ENCODE measurements at regions not wholly inside any gene's neighbourhood (a gene's known extent, or its start where the extent isn't known, plus 50 kb on each side); places are given as distances from the start of the nearest gene placed in this dataset.

GRCh38 chr7:35384761-35385700 lies 131.1 kb upstream of the TBX20 start:
- no peak for DNase-seq

GRCh38 chr7:35380739-35381224 lies 126.9 kb upstream of the TBX20 start:
- no peak for DNase-seq

- DNase-seq = no peak
Observed at GRCh38 chr7:35379481-35379880, 125.6 kb upstream of the TBX20 start.

- DNase-seq = no peak
Observed at GRCh38 chr7:35375516-35375915, 121.6 kb upstream of the TBX20 start.

- DNase-seq = no peak
Observed at GRCh38 chr7:35374858-35375257, 121.0 kb upstream of the TBX20 start.

GRCh38 chr7:35371221-35371620 lies 117.3 kb upstream of the TBX20 start:
- no peak for DNase-seq

GRCh38 chr7:35370687-35371086 lies 116.8 kb upstream of the TBX20 start:
- DNase-seq = no peak

GRCh38 chr7:35366167-35367155 lies 112.6 kb upstream of the TBX20 start:
- DNase-seq = no peak

- no peak for DNase-seq
Observed at GRCh38 chr7:35365523-35365922, 111.6 kb upstream of the TBX20 start.

- DNase-seq = no peak
Observed at GRCh38 chr7:35362341-35362740, 108.4 kb upstream of the TBX20 start.

- no peak for DNase-seq
Observed at GRCh38 chr7:35359423-35359822, 105.5 kb upstream of the TBX20 start.

GRCh38 chr7:35356495-35356894 lies 102.6 kb upstream of the TBX20 start:
- DNase-seq = no peak

- DNase-seq = no peak
Observed at GRCh38 chr7:35355911-35356310, 102.0 kb upstream of the TBX20 start.

- no peak for DNase-seq
Observed at GRCh38 chr7:35355199-35355598, 101.3 kb upstream of the TBX20 start.

GRCh38 chr7:35353481-35353880 lies 99.6 kb upstream of the TBX20 start:
- no peak for DNase-seq

GRCh38 chr7:35351466-35351865 lies 97.6 kb upstream of the TBX20 start:
- no peak for DNase-seq

- DNase-seq = no peak
Observed at GRCh38 chr7:35348611-35349400, 94.9 kb upstream of the TBX20 start.

GRCh38 chr7:35342786-35343185 lies 88.9 kb upstream of the TBX20 start:
- no peak for DNase-seq

- no peak for DNase-seq
Observed at GRCh38 chr7:35339811-35340210, 85.9 kb upstream of the TBX20 start.

GRCh38 chr7:35336444-35336843 lies 82.5 kb upstream of the TBX20 start:
- DNase-seq = no peak

- DNase-seq = no peak
Observed at GRCh38 chr7:35334506-35334905, 80.6 kb upstream of the TBX20 start.

GRCh38 chr7:35333265-35333664 lies 79.4 kb upstream of the TBX20 start:
- DNase-seq = no peak
